KBM-7 (cell line): ENCODE measurements at regions not wholly inside any gene's neighbourhood (a gene's known extent, or its start where the extent isn't known, plus 50 kb on each side); places are given as distances from the start of the nearest gene placed in this dataset.

Experiments used
- DNase-seq: peaks from one replicate; pipeline ENCODE4 v3.0.0-alpha.2; 2015
- in situ Hi-C: fragments of 300-500 bp; cut with MboI; formaldehyde crosslinking; loops from 2 replicates; pipeline ENCODE4 v1.14.3; 2020; ENCODE audit warnings: low sequenced_read_pairs, low pct_unique_long_range_greater_than_20kb, mixed read lengths

GRCh38 chr7:50211130-50212015 is 93.1 kb upstream of the IKZF1 start:
- no peak for DNase-seq
- in situ Hi-C loops = loop anchor here (10.0 kb wide), 1 partner anchor 143 kb away; no protein-coding TSS in a partner anchor

GRCh38 chr7:50210706-50211115 is 93.8 kb upstream of the IKZF1 start:
- DNase-seq = no peak
- in situ Hi-C loops = loop anchor here (10.0 kb wide), 1 partner anchor 144 kb away; no protein-coding TSS in a partner anchor

- DNase-seq = no peak
- in situ Hi-C loops = loop anchor here (10.0 kb wide), 1 partner anchor 145 kb away; no protein-coding TSS in a partner anchor
Measured at GRCh38 chr7:50209461-50210135, 94.9 kb upstream of the IKZF1 start.

GRCh38 chr7:50208378-50208982 is 96.0 kb upstream of the IKZF1 start:
- in situ Hi-C loops = no loop called here
- DNase-seq = no peak

GRCh38 chr7:50207686-50208255 is 96.7 kb upstream of the IKZF1 start:
- DNase-seq = no peak
- in situ Hi-C loops = no loop called here

- DNase-seq = no peak
- in situ Hi-C loops = no loop called here
Measured at GRCh38 chr7:50207251-50207564, 97.3 kb upstream of the IKZF1 start.

- in situ Hi-C loops = no loop called here
Measured at GRCh38 chr7:50206453-50207250, 97.9 kb upstream of the IKZF1 start.

GRCh38 chr7:50205011-50205410 is 99.5 kb upstream of the IKZF1 start:
- DNase-seq = no peak
- in situ Hi-C loops = no loop called here

More at GRCh38 chr7:50206453-50207250, 97.9 kb upstream of the IKZF1 start:
- DNase-seq = peak; percentile 55

- DNase-seq = no peak
- in situ Hi-C loops = no loop called here
Measured at GRCh38 chr7:50204581-50204980, 99.9 kb upstream of the IKZF1 start.

- no peak for DNase-seq
- in situ Hi-C loops = no loop called here
Measured at GRCh38 chr7:50203521-50203920, 101.0 kb upstream of the IKZF1 start.

- no peak for DNase-seq
- in situ Hi-C loops = no loop called here
Measured at GRCh38 chr7:50202052-50202555, 102.4 kb upstream of the IKZF1 start.

- DNase-seq = no peak
- in situ Hi-C loops = no loop called here
Measured at GRCh38 chr7:50199824-50200223, 104.7 kb upstream of the IKZF1 start.

- no peak for DNase-seq
- in situ Hi-C loops = no loop called here
Measured at GRCh38 chr7:50197549-50197948, 104.5 kb upstream of the ZPBP start.

- no peak for DNase-seq
- in situ Hi-C loops = no loop called here
Measured at GRCh38 chr7:50196719-50197118, 103.7 kb upstream of the ZPBP start.

- no peak for DNase-seq
- in situ Hi-C loops = no loop called here
Measured at GRCh38 chr7:50190776-50191175, 97.7 kb upstream of the ZPBP start.

- no peak for DNase-seq
- in situ Hi-C loops = no loop called here
Measured at GRCh38 chr7:50189371-50189770, 96.3 kb upstream of the ZPBP start.

- in situ Hi-C loops = no loop called here
- DNase-seq = no peak
Measured at GRCh38 chr7:50185951-50186682, 93.1 kb upstream of the ZPBP start.

GRCh38 chr7:50185208-50185607 is 92.2 kb upstream of the ZPBP start:
- DNase-seq = no peak
- in situ Hi-C loops = no loop called here
